H9 (cell line): ENCODE measurements at regions not wholly inside any gene's neighbourhood (a gene's known extent, or its start where the extent isn't known, plus 50 kb on each side); places are given as distances from the start of the nearest gene placed in this dataset.

Experiments used
- DNase-seq: peaks from one replicate; pipeline ENCODE4 v3.0.0-alpha.2; 2017
- H2AFZ ChIP-seq: one replicate; pipeline ENCODE4 v1.6.1; 2013; ENCODE audit warnings: mild to moderate bottlenecking, low read length, control low read depth, moderate library complexity
- H2AK5ac ChIP-seq: 2 replicates; pipeline ENCODE4 v1.6.1; 2013; ENCODE audit warnings: low read length, control low read depth, mixed read lengths; ENCODE audit not compliant: insufficient read length
- H2BK120ac ChIP-seq: one replicate; pipeline ENCODE4 v1.6.1; 2013; ENCODE audit warnings: low read depth, mild to moderate bottlenecking, low read length, control low read depth, inconsistent platforms; ENCODE audit not compliant: poor library complexity, severe bottlenecking
- H2BK12ac ChIP-seq: 2 replicates; pipeline ENCODE4 v1.6.1; 2013; ENCODE audit warnings: low read length, control low read depth, mixed read lengths, low read depth; ENCODE audit not compliant: insufficient read length
- H2BK15ac ChIP-seq: 2 replicates; pipeline ENCODE4 v1.6.1; 2013; ENCODE audit warnings: low read depth, low read length, control low read depth
- H2BK20ac ChIP-seq: one replicate; pipeline ENCODE4 v1.6.1; 2013; ENCODE audit warnings: low read depth, mild to moderate bottlenecking, low read length, control low read depth, inconsistent platforms; ENCODE audit not compliant: poor library complexity, severe bottlenecking
- H2BK5ac ChIP-seq: 2 replicates; pipeline ENCODE4 v1.6.1; 2013; ENCODE audit warnings: low read length, control low read depth, mixed read lengths; ENCODE audit not compliant: insufficient read length
- H3K14ac ChIP-seq: 2 replicates; pipeline ENCODE4 v1.6.1; 2013; ENCODE audit warnings: low read length, control low read depth; ENCODE audit not compliant: insufficient read depth
- H3K18ac ChIP-seq: 2 replicates; pipeline ENCODE4 v1.6.1; 2013; ENCODE audit warnings: low read depth, mild to moderate bottlenecking, mixed read lengths, low read length, control low read depth; ENCODE audit not compliant: insufficient read length
- H3K23ac ChIP-seq: 2 replicates; pipeline ENCODE4 v1.6.1; 2013; ENCODE audit warnings: low read length, control low read depth, mixed read lengths, low read depth; ENCODE audit not compliant: insufficient read length
- H3K23me2 ChIP-seq: 2 replicates; pipeline ENCODE4 v1.6.1; 2013; ENCODE audit warnings: low read depth, mild to moderate bottlenecking, mixed read lengths, low read length, control low read depth; ENCODE audit not compliant: insufficient read length, poor library complexity, severe bottlenecking
- H3K27ac ChIP-seq: 2 replicates; pipeline ENCODE4 v1.5.1; 2013; ENCODE audit warnings: low read length, control low read depth, mixed read lengths, low read depth; ENCODE audit not compliant: insufficient read length
- H3K27me3 ChIP-seq: 2 replicates; pipeline ENCODE4 v1.6.1; 2013; ENCODE audit warnings: low read length, control low read depth, inconsistent platforms; ENCODE audit not compliant: insufficient read depth
- H3K4ac ChIP-seq: 2 replicates; pipeline ENCODE4 v1.6.1; 2013; ENCODE audit warnings: low read depth, mild to moderate bottlenecking, control low read depth, inconsistent platforms, low read length, moderate library complexity
- H3K4me1 ChIP-seq: 2 replicates; pipeline ENCODE4 v1.6.1; 2013; ENCODE audit warnings: low read length, control low read depth, inconsistent platforms; ENCODE audit not compliant: insufficient read depth
- H3K4me2 ChIP-seq: 2 replicates; pipeline ENCODE4 v1.6.1; 2013; ENCODE audit warnings: low read length, control low read depth, mixed read lengths; ENCODE audit not compliant: insufficient read length, insufficient read depth
- H3K56ac ChIP-seq: 2 replicates; pipeline ENCODE4 v1.6.1; 2013; ENCODE audit warnings: low read depth, mild to moderate bottlenecking, mixed read lengths, low read length, control low read depth; ENCODE audit not compliant: insufficient read length
- H3K79me1 ChIP-seq: 2 replicates; pipeline ENCODE4 v1.6.1; 2013; ENCODE audit warnings: low read depth, mild to moderate bottlenecking, moderate library complexity, low read length, control low read depth, inconsistent platforms; ENCODE audit not compliant: insufficient read depth, poor library complexity, severe bottlenecking
- H3K79me2 ChIP-seq: 2 replicates; pipeline ENCODE4 v1.6.1; 2013; ENCODE audit warnings: low read length, control low read depth, inconsistent platforms; ENCODE audit not compliant: insufficient read depth
- H3K9ac ChIP-seq: 2 replicates; pipeline ENCODE4 v1.6.1; 2013; ENCODE audit warnings: low read length, control low read depth, mixed read lengths; ENCODE audit not compliant: insufficient read length; ENCODE audit errors: extremely low read depth
- H3K9me3 ChIP-seq: one replicate; pipeline ENCODE4 v1.6.1; 2013; ENCODE audit warnings: low read depth, low read length, inconsistent platforms; ENCODE audit not compliant: control insufficient read depth
- H3T11ph ChIP-seq: one replicate; pipeline ENCODE4 v1.6.1; 2013; ENCODE audit warnings: mild to moderate bottlenecking, low read length, control low read depth, inconsistent platforms
- H4K20me1 ChIP-seq: one replicate; pipeline ENCODE4 v1.6.1; 2013; ENCODE audit not compliant: control insufficient read depth, insufficient read length, insufficient read depth
- H4K5ac ChIP-seq: 2 replicates; pipeline ENCODE4 v1.6.1; 2013; ENCODE audit warnings: low read depth, mild to moderate bottlenecking, mixed read lengths, low read length, control low read depth; ENCODE audit not compliant: insufficient read length
- H4K8ac ChIP-seq: replicated peaks from 2 replicates; pipeline ENCODE4 v1.6.1; 2013; ENCODE audit warnings: low read length, control low read depth, mixed read lengths, low read depth; ENCODE audit not compliant: insufficient read length
- H4K91ac ChIP-seq: 2 replicates; pipeline ENCODE4 v1.6.1; 2013; ENCODE audit warnings: low read depth, mild to moderate bottlenecking, moderate library complexity, mixed read lengths, low read length, control low read depth; ENCODE audit not compliant: insufficient read length
- H3K27ac Mint-ChIP-seq, 3 experiments: 2 replicates in 2 of 3; 3 replicates in 1 of 3; pipeline ENCODE4 v1.8.0; 2020 to 2021; ENCODE audit warnings: mixed read lengths in 3 of 3, mild to moderate bottlenecking in 1 of 3, moderate library complexity in 1 of 3
- H3K27me3 Mint-ChIP-seq: 2 replicates; pipeline ENCODE4 v1.8.0; 2021; ENCODE audit warnings: low read depth, mild to moderate bottlenecking, moderate library complexity, mixed read lengths
- H3K36me3 Mint-ChIP-seq, 3 experiments: 2 replicates in 2 of 3; 3 replicates in 1 of 3; pipeline ENCODE4 v1.8.0; 2020 to 2021; ENCODE audit warnings: low read depth in 3 of 3, mixed read lengths in 3 of 3; ENCODE audit not compliant: insufficient read depth in 1 of 3
- H3K4me1 Mint-ChIP-seq, 2 experiments: 2 replicates each; pipeline ENCODE4 v1.8.0; 2020; ENCODE audit warnings: mixed read lengths in 2 of 2
- H3K4me3 Mint-ChIP-seq, 2 experiments: 2 replicates in 1 of 2; 3 replicates in 1 of 2; pipeline ENCODE4 v1.8.0; 2020 to 2021; ENCODE audit warnings: mild to moderate bottlenecking in 2 of 2, mixed read lengths in 2 of 2, moderate library complexity in 1 of 2
- H3K9me3 Mint-ChIP-seq, 2 experiments: 2 replicates in 1 of 2; 3 replicates in 1 of 2; pipeline ENCODE4 v1.8.0; 2020; ENCODE audit warnings: mild to moderate bottlenecking in 2 of 2, mixed read lengths in 2 of 2, moderate library complexity in 1 of 2
- WGBS: extraction: QIAGEN DNeasy Blood & Tissue Kit; methylation state at CpG from one replicate; pipeline ENCODE4 v1.1.7; 2013; ENCODE audit warnings: missing lambda C conversion rate, low lambda C conversion rate, mixed read lengths; ENCODE audit not compliant: insufficient read length; ENCODE audit errors: extremely low coverage; 5-methylcytosine and 5-hydroxymethylcytosine counted together
- TF ChIP-seq, protein P1 (sequence below): fragments of 200-600 bp; sonication (generic); conservative IDR thresholded peaks from 3 replicates; pipeline ENCODE4 v1.8.0; 2021; ENCODE audit warnings: antibody characterized with exemption, mild to moderate bottlenecking

DNA sequence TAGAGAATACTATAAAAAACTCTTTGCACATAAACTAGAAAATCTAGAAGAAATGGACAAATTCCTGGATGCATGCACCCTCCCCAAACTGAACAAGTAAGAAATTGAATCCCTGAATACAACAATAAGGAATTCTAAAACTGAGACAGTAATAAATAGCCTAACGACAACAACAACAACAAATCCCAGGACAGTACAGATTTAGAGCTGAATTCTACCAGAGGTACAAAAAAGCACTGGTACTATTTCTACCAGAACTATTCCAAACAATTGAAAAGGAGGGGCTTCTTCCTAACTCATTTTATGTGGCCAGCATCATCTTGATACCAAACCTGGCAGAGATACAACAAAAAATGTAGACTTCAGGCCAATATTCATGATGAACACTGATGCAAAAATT is 394.4 kb upstream of the RORB start:
- H3K4me1 ChIP-seq, result no peaks in the 10 kb centered on the region
- H2BK120ac ChIP-seq, result no peak overlapping the region
- no peak overlapping the region for H2BK5ac ChIP-seq
- H3K14ac ChIP-seq, result no peak overlapping the region
- no peak overlapping the region for H3K18ac ChIP-seq
- H2AK5ac ChIP-seq, result no peak overlapping the region
- H3K79me1 ChIP-seq, result no peaks in the 10 kb centered on the region
- H4K91ac ChIP-seq, result no peak overlapping the region
- H3K9me3 ChIP-seq, result peaks cover 27% of the 10 kb centered on the region
- H4K20me1 ChIP-seq, result no peaks in the 10 kb centered on the region
- TF ChIP-seq, protein P1, sequence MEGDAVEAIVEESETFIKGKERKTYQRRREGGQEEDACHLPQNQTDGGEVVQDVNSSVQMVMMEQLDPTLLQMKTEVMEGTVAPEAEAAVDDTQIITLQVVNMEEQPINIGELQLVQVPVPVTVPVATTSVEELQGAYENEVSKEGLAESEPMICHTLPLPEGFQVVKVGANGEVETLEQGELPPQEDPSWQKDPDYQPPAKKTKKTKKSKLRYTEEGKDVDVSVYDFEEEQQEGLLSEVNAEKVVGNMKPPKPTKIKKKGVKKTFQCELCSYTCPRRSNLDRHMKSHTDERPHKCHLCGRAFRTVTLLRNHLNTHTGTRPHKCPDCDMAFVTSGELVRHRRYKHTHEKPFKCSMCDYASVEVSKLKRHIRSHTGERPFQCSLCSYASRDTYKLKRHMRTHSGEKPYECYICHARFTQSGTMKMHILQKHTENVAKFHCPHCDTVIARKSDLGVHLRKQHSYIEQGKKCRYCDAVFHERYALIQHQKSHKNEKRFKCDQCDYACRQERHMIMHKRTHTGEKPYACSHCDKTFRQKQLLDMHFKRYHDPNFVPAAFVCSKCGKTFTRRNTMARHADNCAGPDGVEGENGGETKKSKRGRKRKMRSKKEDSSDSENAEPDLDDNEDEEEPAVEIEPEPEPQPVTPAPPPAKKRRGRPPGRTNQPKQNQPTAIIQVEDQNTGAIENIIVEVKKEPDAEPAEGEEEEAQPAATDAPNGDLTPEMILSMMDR, result no peak
- Mint-ChIP-seq H3K27ac (no peak overlapping the region), H3K27me3 (peaks cover 54% of the 10 kb centered on the region), H3K9me3 (peaks cover 78 to 83% of the 10 kb centered on the region in 2 experiments), H3K36me3 (peaks cover 73 to 85% (median 82%) of the 10 kb centered on the region in 3 experiments), H3K4me1 (no peaks in the 10 kb centered on the region), H3K4me3 (no peak overlapping the region)
- H3K27me3 ChIP-seq, result peaks cover 2% of the 10 kb centered on the region; the same call in 1 of the 2 replicates
- no peak overlapping the region for H2AFZ ChIP-seq
- no peak overlapping the region for H3K56ac ChIP-seq
- DNase-seq, result no peak
- no peaks in the 10 kb centered on the region for H3K79me2 ChIP-seq
- H2BK20ac ChIP-seq, result no peak overlapping the region
- H3K23me2 ChIP-seq, result no peaks in the 10 kb centered on the region
- H3K9ac ChIP-seq, result no peak overlapping the region
- H3K27ac ChIP-seq, result no peak overlapping the region
- no peak overlapping the region for H3K4ac ChIP-seq
- no peak overlapping the region for H4K8ac ChIP-seq
- H2BK12ac ChIP-seq, result no peak overlapping the region
- no peak overlapping the region for H3T11ph ChIP-seq
- H3K23ac ChIP-seq, result no peak overlapping the region
- H4K5ac ChIP-seq, result no peak overlapping the region
- H2BK15ac ChIP-seq, result no peak overlapping the region
- WGBS, result no CpG with 5 or more reads among the region's 1 CpG
- H3K4me2 ChIP-seq, result no peak overlapping the region
